Suprapubic skin (tissue), 3 donors: ENCODE measurements at regions not wholly inside any gene's neighbourhood (a gene's known extent, or its start where the extent isn't known, plus 50 kb on each side); places are given as distances from the start of the nearest gene placed in this dataset.

Source experiments
- CTCF ChIP-seq, 2 donors: fragments of 200-600 bp in 1 of 2; fragments of 450-650 bp in 1 of 2; sonication (generic) in 1 of 2; IDR thresholded peaks; one replicate each; pipeline ENCODE4 v1.5.1; 2016 to 2019; ENCODE audit warnings: antibody characterized with exemption in 2 of 2, mild to moderate bottlenecking in 1 of 2, moderate library complexity in 1 of 2
- EP300 ChIP-seq: sonication (generic); formaldehyde crosslinking; IDR thresholded peaks from one replicate; pipeline ENCODE4 v1.6.1; 2017; ENCODE audit warnings: antibody characterized with exemption

GRCh38 chr14:27085500-27085899 lies 487.7 kb upstream of the NOVA1 start:
- TF ChIP-seq EP300 (no peak), CTCF (IDR thresholded peaks at IDR 0.05) (no peak)
